ENCODE measurements at regions not wholly inside any gene's neighbourhood (a gene's known extent, or its start where the extent isn't known, plus 50 kb on each side); places are given as distances from the start of the nearest gene placed in this dataset.

GRCh38 chr4:111808174-111808573 lies 337.1 kb upstream of the FAM241A start:
- TF ChIP-seq, protein P1, sequence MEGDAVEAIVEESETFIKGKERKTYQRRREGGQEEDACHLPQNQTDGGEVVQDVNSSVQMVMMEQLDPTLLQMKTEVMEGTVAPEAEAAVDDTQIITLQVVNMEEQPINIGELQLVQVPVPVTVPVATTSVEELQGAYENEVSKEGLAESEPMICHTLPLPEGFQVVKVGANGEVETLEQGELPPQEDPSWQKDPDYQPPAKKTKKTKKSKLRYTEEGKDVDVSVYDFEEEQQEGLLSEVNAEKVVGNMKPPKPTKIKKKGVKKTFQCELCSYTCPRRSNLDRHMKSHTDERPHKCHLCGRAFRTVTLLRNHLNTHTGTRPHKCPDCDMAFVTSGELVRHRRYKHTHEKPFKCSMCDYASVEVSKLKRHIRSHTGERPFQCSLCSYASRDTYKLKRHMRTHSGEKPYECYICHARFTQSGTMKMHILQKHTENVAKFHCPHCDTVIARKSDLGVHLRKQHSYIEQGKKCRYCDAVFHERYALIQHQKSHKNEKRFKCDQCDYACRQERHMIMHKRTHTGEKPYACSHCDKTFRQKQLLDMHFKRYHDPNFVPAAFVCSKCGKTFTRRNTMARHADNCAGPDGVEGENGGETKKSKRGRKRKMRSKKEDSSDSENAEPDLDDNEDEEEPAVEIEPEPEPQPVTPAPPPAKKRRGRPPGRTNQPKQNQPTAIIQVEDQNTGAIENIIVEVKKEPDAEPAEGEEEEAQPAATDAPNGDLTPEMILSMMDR (IDR thresholded peaks at IDR 0.05) = no peak
- TF ChIP-seq ZFX (IDR thresholded peaks at IDR 0.05; ENCODE audit: borderline replicate concordance) = no peak
